HepG2 (cell line): ENCODE measurements at regions not wholly inside any gene's neighbourhood (a gene's known extent, or its start where the extent isn't known, plus 50 kb on each side); places are given as distances from the start of the nearest gene placed in this dataset.

ENCODE experiments used
- ATAC-seq: fragments of 200-7000 bp; cut with Tn5 transposase; 3 replicates; pipeline ENCODE4 v1.9.1; 2020; ENCODE audit warnings: mild to moderate bottlenecking, moderate library complexity
- BruUV-seq: library from RNA; stranded (reverse); fragments of 400-500 nt; replicated peaks from 2 replicates; lab custom pipeline; 2021; lab: Mats Ljungman, UMichigan
- CTCF ChIA-PET: fragments of 300-600 bp; formaldehyde crosslinking; extraction: SDS; loops from one replicate; lab custom pipeline; 2021; ENCODE audit warnings: low total read pairs, inconsistent platforms, low intra/inter-chr PET ratio; lab: Yijun Ruan, JAX
- POLR2A ChIA-PET: fragments of 350-600 bp; sonication (Branson Sonifier 250); formaldehyde crosslinking; loops from one replicate; lab custom pipeline; 2020; ENCODE audit warnings: antibody characterized with exemption, inconsistent platforms; lab: Yijun Ruan, JAX
- DNase-seq: peaks from one replicate; pipeline ENCODE4 v3.0.0-alpha.2; 2015; ENCODE audit warnings: low spot score
- FAIRE-seq: peaks from 3 replicates; lab custom pipeline; 2011; peaks lifted over from hg19 to GRCh38; lab: Jason Lieb, UNC
- H2AFZ ChIP-seq: one replicate; pipeline ENCODE4 v1.6.1; 2011; ENCODE audit warnings: low read length, inconsistent platforms
- H3K27ac ChIP-seq: fragments of 300-600 bp; 3 replicates; pipeline ENCODE4 v1.8.0; 2011; ENCODE audit warnings: mixed run types, mild to moderate bottlenecking, mixed read lengths, low read length, inconsistent platforms; ENCODE audit not compliant: insufficient read depth; ENCODE audit errors: extremely low read length
- H3K27me3 ChIP-seq, 2 experiments: fragments of 200-600 bp in 1 of 2; 2 replicates in 1 of 2; 3 replicates in 1 of 2; pipeline versions ENCODE4 v1.6.0 to v1.8.0; 2011; ENCODE audit warnings: low read length in 2 of 2, mild to moderate bottlenecking in 2 of 2, moderate library complexity in 2 of 2, inconsistent platforms in 1 of 2; ENCODE audit not compliant: insufficient read depth in 2 of 2, control insufficient read depth in 1 of 2
- H3K36me3 ChIP-seq, 2 experiments: fragments of 200-600 bp in 1 of 2; replicated peaks in 1 of 2; 2 replicates in 1 of 2; 3 replicates in 1 of 2; pipeline versions ENCODE4 v1.5.1 to v1.8.0; 2011; ENCODE audit warnings: low read length in 2 of 2, inconsistent platforms in 1 of 2; ENCODE audit not compliant: insufficient read depth in 2 of 2, control insufficient read depth in 1 of 2
- H3K4me1 ChIP-seq: 2 replicates; pipeline ENCODE4 v1.5.1; 2012; ENCODE audit warnings: low read length, inconsistent platforms; ENCODE audit not compliant: insufficient read depth
- H3K4me2 ChIP-seq: 2 replicates; pipeline ENCODE4 v1.6.0; 2011; ENCODE audit warnings: low read depth, low read length, inconsistent platforms
- H3K4me3 ChIP-seq, 3 experiments: fragments of 200-600 bp in 1 of 3; sonication (generic), shearing (Covaris generic) in 1 of 3; replicated peaks in 1 of 3; 2 replicates each; pipeline ENCODE4 v1.5.1; 2011 to 2016; ENCODE audit warnings: low read length in 3 of 3, inconsistent platforms in 2 of 3, low read depth in 2 of 3, mild to moderate bottlenecking in 2 of 3, control low read depth in 1 of 3, mixed read lengths in 1 of 3; ENCODE audit not compliant: insufficient read depth in 1 of 3
- H3K79me2 ChIP-seq: one replicate; pipeline ENCODE4 v1.6.1; 2011; ENCODE audit warnings: low read length, inconsistent platforms; ENCODE audit not compliant: insufficient read depth
- H3K9ac ChIP-seq: 2 replicates; pipeline ENCODE4 v1.6.0; 2011; ENCODE audit warnings: mild to moderate bottlenecking, low read depth, low read length, inconsistent platforms; ENCODE audit not compliant: insufficient read depth
- H3K9me3 ChIP-seq: 2 replicates; pipeline ENCODE4 v1.5.1; 2012; ENCODE audit warnings: mild to moderate bottlenecking, low read length
- H4K20me1 ChIP-seq: 2 replicates; pipeline ENCODE4 v1.6.0; 2011; ENCODE audit warnings: inconsistent platforms, mild to moderate bottlenecking, low read length, moderate library complexity; ENCODE audit not compliant: insufficient read depth
- ARID5B ChIP-seq: IDR thresholded peaks from 2 replicates; pipeline ENCODE4 v1.4.0; 2020; ENCODE audit warnings: mild to moderate bottlenecking, missing genetic modification reagents
- FOSL2 ChIP-seq: sonication (generic); formaldehyde crosslinking; IDR thresholded peaks from 2 replicates; pipeline ENCODE4 v1.4.0; 2020; ENCODE audit warnings: missing genetic modification reagents
- FOXA1 ChIP-seq, 2 experiments: fragments of 450-650 bp in 1 of 2; sonication (generic) in 1 of 2; formaldehyde crosslinking in 1 of 2; IDR thresholded peaks; 2 replicates each; pipeline versions ENCODE4 v1.4.0 to v1.6.1; 2016 to 2020; ENCODE audit warnings: missing genetic modification reagents in 1 of 2
- GATAD2A ChIP-seq: IDR thresholded peaks from 2 replicates; pipeline ENCODE4 v1.6.1; 2016
- HIC2 ChIP-seq: sonication (generic); formaldehyde crosslinking; IDR thresholded peaks from 2 replicates; pipeline ENCODE4 v1.9.0; 2022; ENCODE audit warnings: low read depth, missing genetic modification reagents
- MEIS1 ChIP-seq: sonication (generic); formaldehyde crosslinking; IDR thresholded peaks from 2 replicates; pipeline ENCODE4 v1.9.0; 2021; ENCODE audit warnings: mild to moderate bottlenecking, missing genetic modification reagents, moderate library complexity, borderline replicate concordance
- MIER2 ChIP-seq: IDR thresholded peaks from 2 replicates; pipeline ENCODE4 v1.6.1; 2016; ENCODE audit warnings: missing biosample characterization, missing genetic modification reagents
- NFATC3 ChIP-seq: sonication (generic); formaldehyde crosslinking; IDR thresholded peaks from 2 replicates; pipeline ENCODE4 v1.5.1; 2020; ENCODE audit warnings: mild to moderate bottlenecking, missing genetic modification reagents
- POLR2G ChIP-seq: fragments of 200-400 bp; formaldehyde crosslinking; IDR thresholded peaks from 2 replicates; pipeline ENCODE4 v1.6.1; 2018; ENCODE audit warnings: mild to moderate bottlenecking, low read depth, low read length, moderate library complexity
- SIX4 ChIP-seq: sonication (generic); formaldehyde crosslinking; IDR thresholded peaks from 2 replicates; pipeline ENCODE4 v1.4.0; 2020; ENCODE audit warnings: missing genetic modification reagents
- SRSF1 ChIP-seq: fragments of 200-400 bp; formaldehyde crosslinking; optimal IDR thresholded peaks from 2 replicates; pipeline ENCODE3; 2017; ENCODE audit warnings: mild to moderate bottlenecking, low read depth, low read length, moderate library complexity
- YEATS4 ChIP-seq: sonication (generic); formaldehyde crosslinking; IDR thresholded peaks from 2 replicates; pipeline ENCODE4 v1.4.0; 2020; ENCODE audit warnings: missing genetic modification reagents, borderline replicate concordance
- ZBTB3 ChIP-seq: sonication (generic); formaldehyde crosslinking; IDR thresholded peaks from 2 replicates; pipeline ENCODE4 v1.4.0; 2020; ENCODE audit warnings: low read depth, mild to moderate bottlenecking, moderate library complexity, missing genetic modification reagents, borderline replicate concordance
- ZMAT3 ChIP-seq: sonication (generic); formaldehyde crosslinking; conservative IDR thresholded peaks from 2 replicates; pipeline ENCODE4 v1.7.0; 2021; ENCODE audit warnings: missing genetic modification reagents
- ZNF12 ChIP-seq: sonication (generic); formaldehyde crosslinking; IDR thresholded peaks from 2 replicates; pipeline ENCODE4 v1.5.0; 2020; ENCODE audit warnings: missing genetic modification reagents
- ZNF24 ChIP-seq: fragments of 450-650 bp; IDR thresholded peaks from 2 replicates; pipeline ENCODE4 v1.6.1; 2017; ENCODE audit warnings: antibody characterized with exemption, mild to moderate bottlenecking
- ZNF282 ChIP-seq: fragments of 450-650 bp; IDR thresholded peaks from 2 replicates; pipeline ENCODE4 v1.6.1; 2018; ENCODE audit not compliant: partially characterized antibody
- ZNF788 ChIP-seq: sonication (generic); formaldehyde crosslinking; IDR thresholded peaks from 2 replicates; pipeline ENCODE4 v1.5.0; 2020; ENCODE audit warnings: mild to moderate bottlenecking, missing genetic modification reagents, borderline replicate concordance
- ZNF839 ChIP-seq: sonication (generic); formaldehyde crosslinking; IDR thresholded peaks from 2 replicates; pipeline ENCODE4 v1.4.0; 2020; ENCODE audit warnings: missing genetic modification reagents, mild to moderate bottlenecking, borderline replicate concordance
- WGBS: methylation state at CpG from one replicate; pipeline ENCODE4 v1.1.6; 2017; ENCODE audit warnings: low lambda C conversion rate; 5-methylcytosine and 5-hydroxymethylcytosine counted together
- in situ Hi-C: cut with HindIII; loops from 2 replicates; pipeline ENCODE4 v1.10.0; 2017; ENCODE audit warnings: low pct_unique_long_range_greater_than_20kb; ENCODE audit not compliant: extremely low pct_ligation_motif_present
- intact Hi-C: fragments of 100-400 bp; cut with micrococcal nuclease; formaldehyde crosslinking; loops from one replicate; pipeline ENCODE4 v1.10.0; 2022; ENCODE audit not compliant: unreplicated experiment
- TF ChIP-seq, protein P1 (sequence below): sonication (generic); formaldehyde crosslinking; IDR thresholded peaks from 2 replicates; pipeline ENCODE4 v1.5.1; 2020; ENCODE audit warnings: missing genetic modification reagents, mild to moderate bottlenecking, borderline replicate concordance

- 0 out of 2 replicates have a peak, but pooled peaks have one; percentile 15 for TF ChIP-seq ARID5B (CRISPR knock-in tag)
- TF ChIP-seq FOSL2 (CRISPR knock-in tag), result peak; percentile 46; the same call in 1 of the 2 replicates
- TF ChIP-seq ZMAT3 (CRISPR knock-in tag), result no peak
- no peak for TF ChIP-seq ZBTB3 (CRISPR knock-in tag)
- TF ChIP-seq GATAD2A, result peak; percentile 65
- TF ChIP-seq FOXA1 (IDR thresholded peaks at IDR 0.05), result no peak
- 0 out of 2 replicates have a peak, but pooled peaks have one; percentile 9 for TF ChIP-seq FOXA1 (CRISPR knock-in tag; IDR thresholded peaks at IDR 0.05)
These were observed 232.8 kb upstream of the HDX start (continued) for GRCh38 chrX:84735025-84735424.

- ATAC-seq (no peak), FAIRE-seq (no peak), DNase-seq (no peak)
- WGBS, result 24% methylated on average over 3 of the region's 4 CpGs
- no peaks in the 10 kb centered on the region for H3K9me3 ChIP-seq
- in situ Hi-C loops, result loop anchor here (25.0 kb wide), 1 partner anchor 175 kb away; no protein-coding TSS in a partner anchor
- H3K4me1 ChIP-seq, result no peaks in the 10 kb centered on the region
- H2AFZ ChIP-seq, result no peak overlapping the region
- ChIA-PET POLR2A (no interaction called here), CTCF (no interaction called here)
- no peak overlapping the region for H3K4me3 ChIP-seq
- no peaks in the 10 kb centered on the region for H3K79me2 ChIP-seq
- intact Hi-C loops, result no loop called here
- H3K27me3 ChIP-seq, result no peaks in the 10 kb centered on the region
- no peaks in the 10 kb centered on the region for H4K20me1 ChIP-seq
- BruUV-seq, result no TSS peak
- no peak overlapping the region for H3K27ac ChIP-seq
- H3K4me2 ChIP-seq, result no peak overlapping the region
- no peaks in the 10 kb centered on the region for H3K36me3 ChIP-seq
- no peak overlapping the region for H3K9ac ChIP-seq
- TF ChIP-seq YEATS4, result no peak
- TF ChIP-seq MIER2 (CRISPR knock-in tag), result no peak
- TF ChIP-seq ZNF12 (CRISPR knock-in tag), result no peak
- no peak for TF ChIP-seq SIX4 (CRISPR knock-in tag)
- no peak for TF ChIP-seq ZNF282
- no peak for TF ChIP-seq SRSF1
- no peak for TF ChIP-seq ZNF788 (CRISPR knock-in tag)
- TF ChIP-seq HIC2 (CRISPR knock-in tag), result no peak
- TF ChIP-seq, protein P1, sequence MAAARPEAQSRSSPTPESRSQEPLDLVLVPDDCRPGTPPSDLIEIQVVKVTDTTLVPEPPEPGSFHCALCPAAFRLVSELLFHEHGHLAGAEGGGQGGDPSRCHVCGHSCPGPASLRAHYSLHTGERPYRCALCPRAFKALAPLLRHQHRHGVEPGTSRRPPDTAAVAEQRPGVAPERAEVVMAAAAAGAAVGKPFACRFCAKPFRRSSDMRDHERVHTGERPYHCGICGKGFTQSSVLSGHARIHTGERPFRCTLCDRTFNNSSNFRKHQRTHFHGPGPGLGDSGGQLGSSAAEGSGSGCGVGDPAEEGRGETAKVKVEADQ (CRISPR knock-in tag), result no peak
- TF ChIP-seq ZNF24, result no peak
- no peak for TF ChIP-seq POLR2G
- TF ChIP-seq MEIS1 (CRISPR knock-in tag), result no peak
- no peak for TF ChIP-seq ZNF839 (CRISPR knock-in tag)
- no peak for TF ChIP-seq NFATC3 (CRISPR knock-in tag)
These were observed 235.2 kb upstream of the HDX start for GRCh38 chrX:84737471-84737871.
